ENCODE measurements at regions not wholly inside any gene's neighbourhood (a gene's known extent, or its start where the extent isn't known, plus 50 kb on each side); places are given as distances from the start of the nearest gene placed in this dataset.

- Histone ChIP-seq H4K5ac (ENCODE audit: low read depth, low read length) (no peak overlapping the region), H4K8ac (ENCODE audit: low read depth in 2 of 2, low read length in 2 of 2) (no peak overlapping the region), H2AK9ac (replicated peaks; ENCODE audit: low read depth, low read length, poor library complexity) (no peak overlapping the region), H3K9me3 (ENCODE audit: control insufficient read depth, insufficient read depth, low read length) (no peaks in the 10 kb centered on the region), H2BK5ac (ENCODE audit: low read depth, low read length, poor library complexity, severe bottlenecking) (no peak overlapping the region), H2BK15ac (ENCODE audit: low read depth, low read length) (no peak overlapping the region), H3K36me3 (ENCODE audit: control insufficient read depth, insufficient read depth, low read length) (no peaks in the 10 kb centered on the region), H3K4me1 (ENCODE audit: control insufficient read depth, insufficient read depth, low read length) (no peaks in the 10 kb centered on the region), H2AK5ac (ENCODE audit: low read depth, low read length) (no peak overlapping the region), H2AFZ (replicated peaks; ENCODE audit: low read length, poor library complexity) (no peak overlapping the region), H3K4me3 (ENCODE audit: insufficient read depth, low read depth, low read length) (no peak overlapping the region), H4K20me1 (ENCODE audit: insufficient read depth, low read length) (no peaks in the 10 kb centered on the region), H2BK120ac (ENCODE audit: low read depth, low read length) (no peak overlapping the region), H3K56ac (ENCODE audit: extremely low read depth, insufficient read depth, low read length) (no peak overlapping the region), H2BK20ac (ENCODE audit: low read depth, low read length) (no peak overlapping the region), H3K27ac (ENCODE audit: insufficient read depth, low read length) (no peak overlapping the region), H3K18ac (ENCODE audit: low read depth, low read length) (no peak overlapping the region), H3K14ac (replicated peaks; ENCODE audit: low read depth, low read length) (no peak overlapping the region), H3K27me3 (ENCODE audit: control insufficient read depth, insufficient read depth, low read length) (peaks cover 6% of the 10 kb centered on the region; the same call in 1 of the 2 replicates), H3K4ac (ENCODE audit: low read depth, low read length) (no peak overlapping the region), H3K79me1 (ENCODE audit: low read depth in 1 of 2, low read length in 2 of 2) (no peaks in the 10 kb centered on the region), H3K9me1 (ENCODE audit: insufficient read depth, low read length) (no peaks in the 10 kb centered on the region), H3K4me2 (ENCODE audit: low read depth, low read length) (no peak overlapping the region), H4K91ac (ENCODE audit: insufficient read depth, low read depth, low read length) (no peak overlapping the region), H3K23ac (ENCODE audit: low read depth, low read length) (no peak overlapping the region), H3K9ac (ENCODE audit: low read depth, low read length) (no peak overlapping the region)
- DNase-seq, result no peak
- CTCF ChIA-PET, result no interaction called here
- in situ Hi-C loops (cut with MboI; ENCODE audit: low sequenced_read_pairs), result no loop called here
- WGBS, 2 experiments (ENCODE audit: extremely low coverage in 2 of 2, insufficient read length in 1 of 2), result 6% methylated on average over 2 of the region's 13 CpGs; no CpG with 5 or more reads in 1 of the 2 experiments
- dilution Hi-C loops (cut with HindIII; ENCODE audit: low sequenced_read_pairs, unreplicated experiment), result no loop called here
- no TSS peak for BruUV-seq (replicated peaks)
- intact Hi-C loops (cut with micrococcal nuclease), result no loop called here
- TF ChIP-seq SMC3 (IDR thresholded peaks at IDR 0.05; ENCODE audit: low read depth, low read length), result no peak
- TF ChIP-seq CHD1 (IDR thresholded peaks at IDR 0.05; ENCODE audit: low read depth, low read length), result no peak
- TF ChIP-seq RFX5 (IDR thresholded peaks at IDR 0.05; ENCODE audit: low read depth, low read length), result no peak
- no peak for TF ChIP-seq CTCF (conservative IDR thresholded peaks at IDR 0.05; ENCODE audit: low read depth, low read length)
- TF ChIP-seq FOS (IDR thresholded peaks at IDR 0.05; ENCODE audit: low read depth, low read length), result no peak
- TF ChIP-seq, protein P1, sequence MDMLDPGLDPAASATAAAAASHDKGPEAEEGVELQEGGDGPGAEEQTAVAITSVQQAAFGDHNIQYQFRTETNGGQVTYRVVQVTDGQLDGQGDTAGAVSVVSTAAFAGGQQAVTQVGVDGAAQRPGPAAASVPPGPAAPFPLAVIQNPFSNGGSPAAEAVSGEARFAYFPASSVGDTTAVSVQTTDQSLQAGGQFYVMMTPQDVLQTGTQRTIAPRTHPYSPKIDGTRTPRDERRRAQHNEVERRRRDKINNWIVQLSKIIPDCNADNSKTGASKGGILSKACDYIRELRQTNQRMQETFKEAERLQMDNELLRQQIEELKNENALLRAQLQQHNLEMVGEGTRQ (IDR thresholded peaks at IDR 0.05; ENCODE audit: low read depth, low read length), result no peak
- no peak for ATAC-seq (ENCODE audit: low read depth)
- POLR2A ChIA-PET (ENCODE audit: unreplicated experiment), result no interaction called here
These were observed 190.7 kb upstream of the CCND2 start for GRCh38 chr12:4082809-4083403.

Measured in IMR-90 (cell line).